Keratinocyte (primary cell): ENCODE measurements at regions not wholly inside any gene's neighbourhood (a gene's known extent, or its start where the extent isn't known, plus 50 kb on each side); places are given as distances from the start of the nearest gene placed in this dataset.

Source experiments
- DNase-seq: peaks from one replicate; pipeline ENCODE4 v3.0.0-alpha.2; 2011; ENCODE audit warnings: low read depth, missing footprints, low spot score
- FAIRE-seq: peaks from 2 replicates; lab custom pipeline; 2011; peaks lifted over from hg19 to GRCh38; lab: Jason Lieb, UNC
- H2AFZ ChIP-seq: 2 replicates; pipeline ENCODE4 v1.6.0; 2012; ENCODE audit warnings: low read length, control low read depth, inconsistent platforms; ENCODE audit not compliant: control insufficient read depth
- H3K27ac ChIP-seq: 2 replicates; pipeline ENCODE4 v1.5.1; 2011; ENCODE audit warnings: low read length; ENCODE audit not compliant: control insufficient read depth, insufficient read depth
- H3K27me3 ChIP-seq: 3 replicates; pipeline ENCODE4 v1.6.0; 2011; ENCODE audit warnings: low read length; ENCODE audit not compliant: control insufficient read depth, insufficient read depth; ENCODE audit errors: extremely low read depth
- H3K36me3 ChIP-seq, 2 experiments: 2 replicates in 1 of 2; 3 replicates in 1 of 2; pipeline ENCODE4 v1.5.1; 2011; ENCODE audit warnings: low read length in 2 of 2, mild to moderate bottlenecking in 1 of 2; ENCODE audit not compliant: control insufficient read depth in 2 of 2, insufficient read depth in 2 of 2; ENCODE audit errors: extremely low read depth in 1 of 2
- H3K4me1 ChIP-seq: 3 replicates; pipeline ENCODE4 v1.5.1; 2011; ENCODE audit warnings: low read length; ENCODE audit not compliant: control insufficient read depth, insufficient read depth; ENCODE audit errors: extremely low read depth
- H3K4me2 ChIP-seq: 3 replicates; pipeline ENCODE4 v1.6.0; 2011; ENCODE audit warnings: low read depth, low read length; ENCODE audit not compliant: control insufficient read depth, insufficient read depth; ENCODE audit errors: extremely low read depth
- H3K4me3 ChIP-seq, 3 experiments: fragments of 200-600 bp in 1 of 3; sonication (generic) in 1 of 3; 2 replicates in 2 of 3; 3 replicates in 1 of 3; pipeline ENCODE4 v1.5.1; 2011 to 2016; ENCODE audit warnings: low read length in 3 of 3, mild to moderate bottlenecking in 3 of 3, control low read depth in 2 of 3, inconsistent platforms in 1 of 3, low read depth in 1 of 3, mixed read lengths in 1 of 3, mixed run types in 1 of 3, moderate library complexity in 1 of 3; ENCODE audit not compliant: control insufficient read depth in 2 of 3, insufficient read depth in 2 of 3; ENCODE audit errors: extremely low read depth in 1 of 3
- H3K79me2 ChIP-seq: 2 replicates; pipeline ENCODE4 v1.6.0; 2012; ENCODE audit warnings: low read length; ENCODE audit not compliant: control insufficient read depth, insufficient read depth
- H3K9ac ChIP-seq: 3 replicates; pipeline ENCODE4 v1.6.0; 2011; ENCODE audit warnings: low read length; ENCODE audit not compliant: control insufficient read depth, insufficient read depth; ENCODE audit errors: extremely low read depth
- H3K9me1 ChIP-seq: 3 replicates; pipeline ENCODE4 v1.6.0; 2011; ENCODE audit warnings: low read length; ENCODE audit not compliant: control insufficient read depth, insufficient read depth; ENCODE audit errors: extremely low read depth
- H3K9me3 ChIP-seq: 2 replicates; pipeline ENCODE4 v1.5.1; 2012; ENCODE audit warnings: low read depth, low read length; ENCODE audit not compliant: control insufficient read depth
- H4K20me1 ChIP-seq: 3 replicates; pipeline ENCODE4 v1.6.0; 2011; ENCODE audit warnings: low read length; ENCODE audit not compliant: control insufficient read depth, insufficient read depth; ENCODE audit errors: extremely low read depth
- EZH2 ChIP-seq: IDR thresholded peaks from one replicate; pipeline ENCODE4 v1.6.1; 2012; ENCODE audit warnings: inconsistent platforms, mild to moderate bottlenecking, low read length, moderate library complexity
- dilution Hi-C: fragments of 300-500 bp; cut with MboI; formaldehyde crosslinking; loops from one replicate; pipeline ENCODE4 v1.7.0; 2020; ENCODE audit warnings: low sequenced_read_pairs; ENCODE audit not compliant: extremely low pct_ligation_motif_present
- TF ChIP-seq, protein P1 (sequence below), 3 experiments: IDR thresholded peaks in 1 of 3; conservative IDR thresholded peaks in 1 of 3; optimal IDR thresholded peaks in 1 of 3; 2 replicates in 2 of 3; 3 replicates in 1 of 3; pipeline versions ENCODE3 to v1.5.1; 2011; ENCODE audit warnings: low read length in 3 of 3, mild to moderate bottlenecking in 3 of 3, moderate library complexity in 2 of 3, control low read depth in 1 of 3, inconsistent platforms in 1 of 3; ENCODE audit not compliant: insufficient read depth in 2 of 3; ENCODE audit errors: extremely low read depth in 1 of 3

DNA sequence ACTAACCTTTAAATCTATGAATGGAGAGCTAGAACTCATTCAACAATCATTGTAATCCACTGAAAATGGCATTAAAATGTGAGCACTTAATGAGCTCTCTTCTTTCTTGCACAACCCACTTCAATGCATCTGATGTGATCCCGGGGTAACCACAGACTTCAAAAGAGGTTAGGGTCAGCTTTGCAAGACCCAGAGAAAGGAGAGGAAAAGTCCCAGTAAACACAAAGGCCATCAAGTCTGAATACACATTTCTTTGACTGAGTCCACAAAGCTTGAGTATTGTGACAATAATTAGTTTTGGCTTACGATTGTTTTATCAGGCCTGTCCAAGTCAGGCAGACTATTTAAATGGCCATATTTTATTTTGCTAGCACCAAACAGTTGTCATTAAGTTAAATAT, 148.8 kb upstream of the ZNF608 start:
- no peaks in the 10 kb centered on the region for H3K9me3 ChIP-seq
- H3K4me1 ChIP-seq = no peaks in the 10 kb centered on the region
- H3K4me3 ChIP-seq = no peak overlapping the region
- no peaks in the 10 kb centered on the region for H3K27me3 ChIP-seq
- H4K20me1 ChIP-seq = no peaks in the 10 kb centered on the region
- FAIRE-seq = no peak
- no peaks in the 10 kb centered on the region for H3K36me3 ChIP-seq
- H3K4me2 ChIP-seq = no peak overlapping the region
- no peak overlapping the region for H2AFZ ChIP-seq
- H3K79me2 ChIP-seq = no peaks in the 10 kb centered on the region
- H3K9me1 ChIP-seq = no peaks in the 10 kb centered on the region
- dilution Hi-C loops = no loop called here
- no peak overlapping the region for H3K27ac ChIP-seq
- TF ChIP-seq EZH2 = no peak
- TF ChIP-seq, protein P1, sequence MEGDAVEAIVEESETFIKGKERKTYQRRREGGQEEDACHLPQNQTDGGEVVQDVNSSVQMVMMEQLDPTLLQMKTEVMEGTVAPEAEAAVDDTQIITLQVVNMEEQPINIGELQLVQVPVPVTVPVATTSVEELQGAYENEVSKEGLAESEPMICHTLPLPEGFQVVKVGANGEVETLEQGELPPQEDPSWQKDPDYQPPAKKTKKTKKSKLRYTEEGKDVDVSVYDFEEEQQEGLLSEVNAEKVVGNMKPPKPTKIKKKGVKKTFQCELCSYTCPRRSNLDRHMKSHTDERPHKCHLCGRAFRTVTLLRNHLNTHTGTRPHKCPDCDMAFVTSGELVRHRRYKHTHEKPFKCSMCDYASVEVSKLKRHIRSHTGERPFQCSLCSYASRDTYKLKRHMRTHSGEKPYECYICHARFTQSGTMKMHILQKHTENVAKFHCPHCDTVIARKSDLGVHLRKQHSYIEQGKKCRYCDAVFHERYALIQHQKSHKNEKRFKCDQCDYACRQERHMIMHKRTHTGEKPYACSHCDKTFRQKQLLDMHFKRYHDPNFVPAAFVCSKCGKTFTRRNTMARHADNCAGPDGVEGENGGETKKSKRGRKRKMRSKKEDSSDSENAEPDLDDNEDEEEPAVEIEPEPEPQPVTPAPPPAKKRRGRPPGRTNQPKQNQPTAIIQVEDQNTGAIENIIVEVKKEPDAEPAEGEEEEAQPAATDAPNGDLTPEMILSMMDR (optimal IDR thresholded peaks at IDR 0.05 in 1 of 3, IDR thresholded peaks at IDR 0.05 in 1 of 3, conservative IDR thresholded peaks at IDR 0.05 in 1 of 3; ENCODE audit: extremely low read depth in 1 of 3, insufficient read depth in 2 of 3, low read length in 3 of 3) = no peak
- no peak overlapping the region for H3K9ac ChIP-seq
- no peak for DNase-seq

GRCh38 chr5:124901081-124901480, 154.6 kb upstream of the ZNF608 start:
- no peak for DNase-seq
- TF ChIP-seq EZH2 = no peak
- TF ChIP-seq, protein P1 (optimal IDR thresholded peaks at IDR 0.05 in 1 of 3, IDR thresholded peaks at IDR 0.05 in 1 of 3, conservative IDR thresholded peaks at IDR 0.05 in 1 of 3; ENCODE audit: extremely low read depth in 1 of 3, insufficient read depth in 2 of 3, low read length in 3 of 3) = no peak
- no peak overlapping the region for H3K4me2 ChIP-seq
- dilution Hi-C loops = no loop called here
- no peak overlapping the region for H2AFZ ChIP-seq
- H3K4me1 ChIP-seq = no peaks in the 10 kb centered on the region
- H3K79me2 ChIP-seq = no peaks in the 10 kb centered on the region
- H3K27me3 ChIP-seq = no peaks in the 10 kb centered on the region
- H3K9me3 ChIP-seq = no peaks in the 10 kb centered on the region
- H4K20me1 ChIP-seq = no peaks in the 10 kb centered on the region
- H3K9me1 ChIP-seq = no peaks in the 10 kb centered on the region
- H3K27ac ChIP-seq = no peak overlapping the region
- no peak for FAIRE-seq
- H3K36me3 ChIP-seq = no peaks in the 10 kb centered on the region
- H3K9ac ChIP-seq = no peak overlapping the region
- no peak overlapping the region for H3K4me3 ChIP-seq
